NCI-H82 (cell line): ENCODE measurements at regions not wholly inside any gene's neighbourhood (a gene's known extent, or its start where the extent isn't known, plus 50 kb on each side); places are given as distances from the start of the nearest gene placed in this dataset.
A peak's percentile ranks its signal among the peaks of the same experiment; 100 is the strongest.
"Not testable (repeated sequence)": the region's sequence is repeated elsewhere in the genome, so short reads cannot be mapped to it uniquely, and the experiment has no call there.

ENCODE experiments used
- DNase-seq: peaks from one replicate; lab custom pipeline; 2025; lab: John Stamatoyannopoulos, UW

DNA sequence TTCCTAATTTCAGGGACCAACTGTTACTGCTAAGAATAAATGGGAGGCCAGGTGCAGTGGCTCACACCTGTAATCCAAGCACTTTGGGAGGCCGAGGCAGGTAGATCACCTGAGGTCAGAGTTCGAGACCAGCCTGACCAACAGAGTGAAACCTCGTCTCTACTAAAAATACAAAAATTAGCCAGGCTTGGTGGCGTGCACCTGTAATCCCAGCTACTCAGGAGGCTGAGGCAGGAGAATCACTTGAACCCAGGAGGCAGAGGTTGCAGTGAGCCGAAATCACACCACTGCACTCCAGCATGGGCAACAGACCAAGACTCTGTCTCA, 95.6 kb upstream of the CHD2 start:
- DNase-seq, result not testable (repeated sequence)

- no peak for DNase-seq
Measured at GRCh38 chr15:92805080-92805690, 94.9 kb upstream of the CHD2 start.

DNA sequence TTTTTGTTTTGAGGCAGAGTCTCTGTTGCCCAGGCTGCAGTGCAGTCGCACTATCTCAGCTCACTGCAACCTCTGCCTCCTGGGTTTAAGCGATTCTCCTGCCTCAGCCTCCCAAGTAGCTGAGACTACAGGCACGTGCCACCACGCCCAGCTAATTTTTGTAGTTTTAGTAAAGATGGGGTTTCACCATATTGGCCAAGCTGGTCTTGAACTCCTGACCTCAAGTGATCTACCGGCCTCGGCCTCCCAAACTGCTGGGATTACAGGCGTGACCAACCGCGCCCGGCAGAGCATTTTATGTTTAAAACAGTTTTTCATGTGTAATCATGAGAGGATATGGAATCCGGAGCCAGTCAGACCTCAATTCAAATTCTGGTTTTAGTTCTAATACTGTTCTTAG, 94.0 kb upstream of the CHD2 start:
- DNase-seq, result not testable (repeated sequence)

DNA sequence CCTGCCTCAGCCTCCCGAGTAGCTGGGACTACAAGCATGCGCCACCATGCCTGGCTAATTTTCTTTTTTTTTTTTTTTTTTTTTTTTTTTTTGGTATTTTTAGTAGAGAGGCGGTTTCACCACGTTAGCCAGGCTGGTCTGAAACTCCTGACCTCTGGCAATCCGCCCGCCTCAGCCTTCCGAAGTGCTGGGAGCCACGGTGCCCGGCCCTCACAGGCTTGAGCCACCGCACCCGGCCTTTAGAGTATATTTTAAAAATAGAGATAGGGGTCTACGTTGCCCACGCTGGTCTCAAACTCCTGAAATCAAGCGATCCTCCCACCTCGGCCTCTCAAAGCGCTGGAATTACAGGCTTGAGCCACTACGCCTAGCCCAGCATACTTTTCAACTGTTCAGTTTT, 93.4 kb upstream of the CHD2 start:
- no peak for DNase-seq

- peak; percentile 65 for DNase-seq
Measured at GRCh38 chr15:92807971-92808571, 92.1 kb upstream of the CHD2 start.

DNA sequence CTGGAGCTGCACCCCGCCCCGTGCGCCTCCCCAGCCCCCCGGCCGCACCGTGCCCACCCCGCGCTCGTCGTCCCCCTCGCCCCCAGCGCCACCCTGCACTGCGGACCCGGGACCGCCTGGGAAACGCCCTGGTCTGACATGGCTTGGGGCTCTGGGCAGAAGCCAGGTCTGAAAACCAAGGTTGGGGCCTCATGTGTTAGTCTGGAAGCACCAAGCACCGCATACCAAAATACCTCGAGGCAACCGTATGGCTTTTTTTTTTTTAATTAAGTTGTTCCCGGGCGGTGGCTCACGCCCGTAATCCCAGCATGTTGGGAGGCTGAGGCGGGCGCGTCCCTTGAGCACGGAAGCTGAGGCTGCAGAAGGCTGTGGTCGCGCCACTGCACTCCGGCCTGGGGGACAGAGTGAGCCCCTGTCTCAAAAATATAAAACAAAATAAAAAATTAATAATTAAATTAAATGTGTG, 91.5 kb upstream of the CHD2 start:
- peak; percentile 84 for DNase-seq

DNA sequence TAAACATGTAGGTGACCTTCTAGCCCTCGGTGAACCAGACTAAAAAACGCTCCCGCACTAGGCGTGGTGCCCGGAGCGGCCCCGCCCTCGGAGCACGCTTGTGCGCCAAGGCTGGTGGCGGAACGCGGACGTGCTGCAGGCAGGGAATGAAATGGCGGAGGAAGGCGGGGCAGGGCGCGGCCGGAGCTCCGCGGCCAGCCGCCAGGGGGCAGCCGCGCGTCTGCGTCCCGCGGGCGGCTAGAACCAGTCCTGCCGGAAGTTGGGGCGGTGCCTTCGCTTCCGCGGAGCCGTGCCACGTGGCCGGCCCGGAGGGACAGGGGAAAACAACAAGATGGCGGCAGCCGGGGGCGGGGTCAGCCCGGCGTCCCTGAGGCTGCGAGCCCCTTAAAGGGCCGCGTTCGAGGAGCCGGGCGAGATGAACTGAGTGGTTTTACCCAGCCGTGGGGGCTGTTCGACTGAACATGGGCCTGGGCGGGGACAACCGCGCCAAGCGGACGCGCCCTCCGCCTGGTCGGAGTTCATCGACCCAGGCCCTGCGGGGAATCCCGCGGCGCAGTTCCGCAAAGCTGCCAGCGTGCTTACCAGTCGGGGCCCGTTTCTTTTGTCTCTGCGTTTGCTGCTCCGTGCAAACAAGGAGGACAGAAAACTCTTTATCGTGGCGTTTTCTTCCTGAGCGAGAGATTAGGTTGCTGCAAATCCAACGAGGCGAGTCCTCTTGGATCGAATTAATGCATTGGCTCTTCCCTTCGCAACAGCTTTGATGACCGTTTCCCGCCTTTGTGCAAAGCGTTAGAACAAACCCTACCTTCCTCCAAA, 90.9 kb upstream of the CHD2 start:
- DNase-seq, result peak; percentile 99

DNA sequence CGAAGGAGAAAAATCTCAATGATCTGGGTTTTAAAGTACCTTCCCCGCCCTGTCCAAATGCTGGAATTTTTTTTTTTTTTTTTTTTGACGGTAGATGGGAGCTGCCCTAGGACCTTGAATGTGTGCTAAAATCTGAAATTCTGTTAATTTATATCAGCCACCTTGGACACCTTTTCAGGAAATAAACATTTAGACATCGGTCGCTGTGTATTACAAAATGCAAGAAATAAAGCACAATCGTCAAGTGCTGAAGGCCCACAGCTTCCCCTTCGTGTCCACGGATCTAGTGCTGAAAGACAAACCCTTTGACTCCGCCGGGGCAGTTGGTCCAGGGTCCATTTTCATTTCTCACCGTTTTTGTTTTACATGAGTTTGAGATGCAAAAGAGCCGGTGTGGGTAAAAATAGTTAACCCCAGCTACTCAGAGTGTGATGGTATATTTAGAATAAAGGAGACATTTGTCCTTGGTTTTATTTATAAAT, 90.2 kb upstream of the CHD2 start:
- DNase-seq, result peak; percentile 72

- DNase-seq, result peak; percentile 98
Measured at GRCh38 chr15:92810418-92811138, 89.5 kb upstream of the CHD2 start.

GRCh38 chr15:92811148-92811913, 88.8 kb upstream of the CHD2 start:
- peak; percentile 74 for DNase-seq

- DNase-seq, result no peak
Measured at GRCh38 chr15:92812271-92812670, 87.9 kb upstream of the CHD2 start.

DNA sequence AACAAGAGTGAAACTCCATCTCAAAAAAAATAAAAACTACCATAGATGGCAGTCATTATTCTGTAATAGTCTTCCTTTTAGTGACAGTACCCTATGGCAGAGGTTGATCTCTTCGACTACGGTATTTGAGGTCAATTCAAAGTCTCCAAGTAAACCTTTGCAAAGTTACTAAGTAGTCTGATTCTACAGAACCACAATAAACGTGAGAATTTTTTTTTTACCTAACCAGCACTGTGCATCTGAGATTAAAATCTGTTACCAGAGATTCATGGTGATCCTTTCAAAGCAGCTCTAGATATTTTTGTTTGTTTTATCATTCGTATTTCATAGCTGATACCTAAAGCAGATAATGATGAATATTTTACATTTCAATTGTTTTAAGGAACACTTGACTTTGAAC, 86.6 kb upstream of the CHD2 start:
- no peak for DNase-seq

DNA sequence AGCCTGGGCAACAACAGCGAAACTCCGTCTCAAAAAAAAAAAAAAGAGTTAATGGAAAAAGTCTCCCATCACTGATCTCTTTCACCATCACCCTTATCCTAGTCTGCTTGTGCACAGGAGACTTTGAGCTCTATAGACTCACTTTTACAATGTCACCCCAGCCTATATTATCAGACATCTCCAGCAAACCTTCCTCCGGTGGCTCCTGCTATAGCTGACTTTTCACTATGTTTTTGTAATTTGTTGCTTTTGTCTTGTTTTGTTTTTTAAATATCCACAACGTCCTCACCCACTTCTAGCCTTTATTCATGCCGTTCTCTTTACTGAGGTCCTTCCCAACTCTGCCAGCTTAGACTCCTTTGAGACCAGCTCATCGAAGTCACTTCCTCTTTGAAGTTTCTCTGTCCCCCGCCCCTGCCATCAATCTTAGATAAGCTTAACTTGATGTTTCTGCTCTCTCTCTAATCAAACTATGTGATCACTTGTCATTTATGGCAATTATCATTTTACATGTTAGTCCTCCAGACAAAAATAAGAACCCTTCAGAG, 82.7 kb upstream of the CHD2 start:
- DNase-seq, result peak; percentile 37

GRCh38 chr15:92818651-92819277, 81.4 kb upstream of the CHD2 start:
- peak; percentile 54 for DNase-seq

DNA sequence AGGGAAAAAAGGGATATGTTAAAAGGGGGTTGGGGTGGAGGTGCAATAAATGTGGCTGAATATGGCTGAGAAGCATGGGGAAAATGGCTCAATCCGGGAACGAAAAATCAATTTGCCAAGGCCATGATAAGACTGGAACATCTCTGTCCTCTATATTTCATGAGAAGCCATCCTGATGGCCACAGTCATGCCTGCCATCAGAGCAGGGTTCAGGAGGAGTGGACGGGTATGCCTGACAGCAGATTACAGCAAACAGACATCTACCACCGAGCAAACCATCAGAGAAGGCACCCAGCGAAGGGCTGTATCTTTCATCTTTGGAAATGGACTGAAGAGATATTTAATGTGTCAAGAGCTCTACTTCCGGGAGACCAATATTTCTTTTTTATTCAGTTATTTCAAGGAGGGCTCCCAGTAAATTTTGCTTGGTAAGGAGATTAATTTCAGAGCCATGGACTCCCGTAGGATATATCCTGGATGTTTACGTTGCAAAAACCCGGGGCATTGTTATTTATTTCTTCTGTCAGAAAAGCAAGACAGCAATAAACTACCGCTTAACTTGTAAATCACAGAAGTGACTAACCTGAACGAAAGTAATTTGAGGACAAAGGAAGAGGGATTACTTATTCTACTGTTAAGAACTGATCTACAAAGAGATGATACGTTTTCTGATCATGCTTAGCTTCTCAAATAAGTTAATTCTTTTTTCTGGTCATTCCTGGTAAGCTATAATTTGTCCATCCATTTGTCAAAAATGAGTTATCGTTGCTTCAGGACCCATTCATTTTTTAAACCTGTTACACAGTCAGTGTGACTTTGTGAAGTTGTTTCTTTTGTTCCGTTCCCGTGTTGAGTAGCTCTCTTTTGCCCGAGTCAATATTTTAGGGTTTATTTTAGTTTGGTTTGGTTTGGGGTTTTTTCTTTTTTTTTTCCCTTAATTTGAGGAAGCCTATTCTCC, 80.6 kb upstream of the CHD2 start:
- peak; percentile 57 for DNase-seq

- peak; percentile 96 for DNase-seq
Measured at GRCh38 chr15:92820236-92821021, 79.7 kb upstream of the CHD2 start.

DNA sequence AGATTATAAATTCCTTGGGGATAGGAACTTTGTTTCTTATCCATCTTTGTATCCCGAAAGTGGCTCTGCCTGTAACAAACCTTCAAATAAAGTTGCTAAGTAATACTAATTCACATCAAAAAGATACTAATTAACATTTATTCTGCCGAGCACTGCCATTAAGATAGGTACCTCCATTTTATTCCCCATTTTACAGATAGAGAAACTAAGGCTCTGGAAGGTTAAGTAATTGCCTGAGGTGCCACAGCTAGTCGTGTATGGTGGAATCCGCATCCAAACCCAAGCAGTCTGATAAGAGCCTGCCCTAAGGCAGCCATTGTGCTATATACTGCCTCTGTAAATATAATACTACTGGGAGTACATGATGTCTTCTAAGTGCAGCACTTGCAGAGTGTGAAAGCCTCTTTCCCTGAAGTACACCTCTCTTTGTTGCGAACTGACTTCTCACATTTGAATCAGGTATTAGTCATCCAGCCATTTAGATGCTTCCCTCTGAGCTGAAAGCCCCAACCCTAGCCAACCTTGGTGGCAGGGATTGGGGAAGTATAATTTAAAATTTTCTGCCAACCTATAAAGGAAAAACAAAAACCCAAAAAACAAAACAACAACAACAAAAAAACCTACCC, 78.5 kb upstream of the CHD2 start:
- DNase-seq, result no peak
